AML-193 (cell line): ENCODE measurements at regions not wholly inside any gene's neighbourhood (a gene's known extent, or its start where the extent isn't known, plus 50 kb on each side); places are given as distances from the start of the nearest gene placed in this dataset.

ENCODE experiments used
- DNase-seq, 2 experiments: peaks; one replicate each; lab custom pipeline; 2025; lab: John Stamatoyannopoulos, UW

GRCh38 chr7:121525155-121525819 is 129.2 kb upstream of the FAM3C start:
- DNase-seq: no peak

GRCh38 chr7:121521711-121522400 is 125.7 kb upstream of the FAM3C start:
- DNase-seq: no peak

GRCh38 chr7:121520911-121521310 is 124.8 kb upstream of the FAM3C start:
- DNase-seq: no peak

- no peak for DNase-seq
Measured at GRCh38 chr7:121519548-121520521, 123.7 kb upstream of the FAM3C start.

- no peak for DNase-seq
Measured at GRCh38 chr7:121517591-121517990, 121.5 kb upstream of the FAM3C start.

GRCh38 chr7:121516821-121517220 is 120.7 kb upstream of the FAM3C start:
- DNase-seq: no peak

- DNase-seq: no peak
Measured at GRCh38 chr7:121515630-121516401, 119.7 kb upstream of the FAM3C start.

- no peak for DNase-seq
Measured at GRCh38 chr7:121515229-121515628, 119.1 kb upstream of the FAM3C start.

- no peak for DNase-seq
Measured at GRCh38 chr7:121513105-121513504, 117.0 kb upstream of the FAM3C start.

GRCh38 chr7:121510858-121511482 is 114.9 kb upstream of the FAM3C start:
- no peak for DNase-seq

- peak in 1 of 2 experiments; percentile 3 for DNase-seq
Measured at GRCh38 chr7:121510302-121510701, 114.2 kb upstream of the FAM3C start.

GRCh38 chr7:121505540-121506182 is 109.6 kb upstream of the FAM3C start:
- DNase-seq: no peak

GRCh38 chr7:121505021-121505420 is 108.9 kb upstream of the FAM3C start:
- DNase-seq: no peak

GRCh38 chr7:121504482-121504881 is 108.4 kb upstream of the FAM3C start:
- no peak for DNase-seq

- no peak for DNase-seq
Measured at GRCh38 chr7:121503730-121504129, 107.6 kb upstream of the FAM3C start.

GRCh38 chr7:121503039-121503438 is 106.9 kb upstream of the FAM3C start:
- DNase-seq: no peak

GRCh38 chr7:121501566-121501965 is 105.5 kb upstream of the FAM3C start:
- no peak for DNase-seq

- no peak for DNase-seq
Measured at GRCh38 chr7:121500360-121501058, 104.4 kb upstream of the FAM3C start.

GRCh38 chr7:121499624-121500023 is 103.5 kb upstream of the FAM3C start:
- no peak for DNase-seq

- DNase-seq: no peak
Measured at GRCh38 chr7:121498816-121499215, 102.7 kb upstream of the FAM3C start.
